ENCODE measurements at regions not wholly inside any gene's neighbourhood (a gene's known extent, or its start where the extent isn't known, plus 50 kb on each side); places are given as distances from the start of the nearest gene placed in this dataset.

DNA sequence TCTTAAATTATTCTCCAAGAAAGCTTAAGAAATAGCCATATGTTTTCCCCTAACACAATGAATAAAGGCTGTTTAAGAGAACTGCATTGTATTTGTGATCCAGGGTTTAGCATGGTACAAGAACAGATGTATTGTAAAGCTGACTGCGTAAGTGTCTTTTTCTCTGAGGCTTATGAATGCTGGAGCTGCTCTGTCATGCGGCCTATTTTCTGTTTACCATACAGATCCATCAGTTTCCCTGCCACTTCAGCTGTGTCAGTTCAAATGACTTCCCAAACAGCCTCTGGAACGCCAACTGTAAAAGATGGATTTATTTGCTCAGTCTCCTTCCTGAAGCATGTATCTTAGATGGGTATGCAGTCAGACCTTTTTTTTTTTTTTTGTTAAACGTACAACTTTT lies 419.3 kb upstream of the HS3ST5 start:
- no peak for DNase-seq
- H3K4me3 Mint-ChIP-seq: no peak overlapping the region

DNA sequence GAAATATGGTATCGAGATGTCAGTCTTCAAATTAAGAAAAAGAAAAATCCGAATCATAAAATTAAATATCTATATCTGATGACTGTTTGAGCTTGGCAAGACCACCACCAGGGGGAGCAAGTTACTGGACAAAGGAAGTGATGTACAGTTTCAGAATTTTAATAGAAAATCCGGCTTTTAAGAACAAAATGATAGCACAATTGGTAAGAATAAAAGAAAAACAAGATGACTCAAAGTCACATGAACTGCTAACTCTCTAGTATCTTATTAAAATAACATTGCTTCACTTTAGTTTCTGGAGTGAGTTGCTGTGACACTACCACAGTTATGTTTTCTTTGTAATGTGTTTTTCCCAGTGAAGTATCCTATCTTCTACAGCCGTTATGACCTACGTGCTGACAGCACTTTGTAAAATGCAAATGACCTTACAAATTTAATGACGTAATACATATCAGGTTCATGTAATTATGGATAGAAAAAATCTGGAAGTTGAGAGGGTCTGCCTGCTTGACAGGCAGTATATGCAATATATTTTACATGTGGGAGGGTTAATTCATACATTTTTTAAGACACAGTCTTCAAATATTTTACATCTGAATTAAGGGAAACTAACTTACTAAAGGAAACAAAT lies 405.3 kb upstream of the HS3ST5 start:
- Mint-ChIP-seq H3K27ac (no peak overlapping the region), H3K9me3 (no peaks in the 10 kb centered on the region), H3K27me3 (ENCODE audit: insufficient read depth) (no peaks in the 10 kb centered on the region; the same call in 1 of the 2 replicates), H3K4me1 (ENCODE audit: low read depth) (no peaks in the 10 kb centered on the region), H3K4me3 (no peak overlapping the region), H3K36me3 (ENCODE audit: low read depth) (no peaks in the 10 kb centered on the region; the same call in 1 of the 2 replicates)
- TF ChIP-seq, protein P1, sequence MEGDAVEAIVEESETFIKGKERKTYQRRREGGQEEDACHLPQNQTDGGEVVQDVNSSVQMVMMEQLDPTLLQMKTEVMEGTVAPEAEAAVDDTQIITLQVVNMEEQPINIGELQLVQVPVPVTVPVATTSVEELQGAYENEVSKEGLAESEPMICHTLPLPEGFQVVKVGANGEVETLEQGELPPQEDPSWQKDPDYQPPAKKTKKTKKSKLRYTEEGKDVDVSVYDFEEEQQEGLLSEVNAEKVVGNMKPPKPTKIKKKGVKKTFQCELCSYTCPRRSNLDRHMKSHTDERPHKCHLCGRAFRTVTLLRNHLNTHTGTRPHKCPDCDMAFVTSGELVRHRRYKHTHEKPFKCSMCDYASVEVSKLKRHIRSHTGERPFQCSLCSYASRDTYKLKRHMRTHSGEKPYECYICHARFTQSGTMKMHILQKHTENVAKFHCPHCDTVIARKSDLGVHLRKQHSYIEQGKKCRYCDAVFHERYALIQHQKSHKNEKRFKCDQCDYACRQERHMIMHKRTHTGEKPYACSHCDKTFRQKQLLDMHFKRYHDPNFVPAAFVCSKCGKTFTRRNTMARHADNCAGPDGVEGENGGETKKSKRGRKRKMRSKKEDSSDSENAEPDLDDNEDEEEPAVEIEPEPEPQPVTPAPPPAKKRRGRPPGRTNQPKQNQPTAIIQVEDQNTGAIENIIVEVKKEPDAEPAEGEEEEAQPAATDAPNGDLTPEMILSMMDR (IDR thresholded peaks at IDR 0.05): peak; percentile 91
- DNase-seq: peak; percentile 41

More for the DNA sequence above, 419.3 kb upstream of the HS3ST5 start:
- Mint-ChIP-seq H3K36me3 (ENCODE audit: low read depth) (no peaks in the 10 kb centered on the region), H3K4me1 (ENCODE audit: low read depth) (no peaks in the 10 kb centered on the region), H3K27me3 (ENCODE audit: insufficient read depth) (no peaks in the 10 kb centered on the region), H3K9me3 (peaks cover 21% of the 10 kb centered on the region), H3K27ac (no peak overlapping the region)
- TF ChIP-seq, protein P1 (IDR thresholded peaks at IDR 0.05): no peak

DNA sequence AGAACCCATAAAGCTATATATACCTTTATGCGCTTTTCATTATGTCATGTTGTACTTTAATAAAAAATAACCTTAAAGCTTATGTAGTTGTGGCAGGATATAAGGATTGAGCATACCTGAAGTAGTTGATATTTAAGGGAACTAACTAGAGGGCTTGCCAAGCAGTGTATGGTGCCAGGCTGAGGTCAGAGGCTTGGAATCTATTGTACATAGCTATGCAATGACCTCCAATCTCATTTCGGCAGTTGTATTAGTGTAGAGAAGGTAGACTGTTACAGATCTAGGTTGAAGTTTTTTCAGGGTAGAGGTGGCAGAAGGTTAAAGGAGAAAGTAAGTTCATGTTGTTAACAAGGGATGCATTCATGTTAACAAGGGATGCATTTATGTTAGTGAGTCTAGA lies 397.7 kb upstream of the HS3ST5 start:
- H3K4me3 Mint-ChIP-seq: no peak overlapping the region
- no peak for DNase-seq
- no peak overlapping the region for H3K27ac Mint-ChIP-seq
- H3K36me3 Mint-ChIP-seq (ENCODE audit: low read depth): no peaks in the 10 kb centered on the region
- TF ChIP-seq, protein P1 (IDR thresholded peaks at IDR 0.05): no peak
- H3K27me3 Mint-ChIP-seq (ENCODE audit: insufficient read depth): no peaks in the 10 kb centered on the region
- no peaks in the 10 kb centered on the region for H3K4me1 Mint-ChIP-seq (ENCODE audit: low read depth)
- H3K9me3 Mint-ChIP-seq: peaks cover 22% of the 10 kb centered on the region

DNA sequence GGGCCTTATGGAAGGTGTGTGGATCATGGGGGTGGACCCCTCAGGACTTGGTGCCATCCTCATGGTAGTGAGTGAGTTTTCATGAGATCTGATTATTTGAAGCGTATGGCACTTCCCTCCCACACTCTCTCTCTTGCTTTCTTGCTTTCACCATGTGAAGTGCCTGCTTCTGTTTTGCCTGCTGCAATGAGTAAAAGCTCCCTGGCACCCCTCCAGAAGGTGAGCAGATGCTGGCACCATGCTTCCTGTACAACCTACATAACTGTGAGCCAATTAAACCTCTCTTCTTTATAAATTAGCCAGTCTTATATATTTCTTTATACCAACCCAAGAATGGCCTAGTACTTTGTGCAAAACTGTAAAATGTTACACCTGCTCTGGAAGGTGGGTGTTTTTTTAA lies 396.8 kb upstream of the HS3ST5 start:
- Mint-ChIP-seq H3K36me3 (ENCODE audit: low read depth) (no peaks in the 10 kb centered on the region), H3K27me3 (ENCODE audit: insufficient read depth) (no peaks in the 10 kb centered on the region), H3K27ac (no peak overlapping the region), H3K4me3 (no peak overlapping the region), H3K9me3 (peaks cover 22% of the 10 kb centered on the region), H3K4me1 (ENCODE audit: low read depth) (no peaks in the 10 kb centered on the region)
- TF ChIP-seq, protein P1 (IDR thresholded peaks at IDR 0.05): no peak
- DNase-seq: no peak

DNA sequence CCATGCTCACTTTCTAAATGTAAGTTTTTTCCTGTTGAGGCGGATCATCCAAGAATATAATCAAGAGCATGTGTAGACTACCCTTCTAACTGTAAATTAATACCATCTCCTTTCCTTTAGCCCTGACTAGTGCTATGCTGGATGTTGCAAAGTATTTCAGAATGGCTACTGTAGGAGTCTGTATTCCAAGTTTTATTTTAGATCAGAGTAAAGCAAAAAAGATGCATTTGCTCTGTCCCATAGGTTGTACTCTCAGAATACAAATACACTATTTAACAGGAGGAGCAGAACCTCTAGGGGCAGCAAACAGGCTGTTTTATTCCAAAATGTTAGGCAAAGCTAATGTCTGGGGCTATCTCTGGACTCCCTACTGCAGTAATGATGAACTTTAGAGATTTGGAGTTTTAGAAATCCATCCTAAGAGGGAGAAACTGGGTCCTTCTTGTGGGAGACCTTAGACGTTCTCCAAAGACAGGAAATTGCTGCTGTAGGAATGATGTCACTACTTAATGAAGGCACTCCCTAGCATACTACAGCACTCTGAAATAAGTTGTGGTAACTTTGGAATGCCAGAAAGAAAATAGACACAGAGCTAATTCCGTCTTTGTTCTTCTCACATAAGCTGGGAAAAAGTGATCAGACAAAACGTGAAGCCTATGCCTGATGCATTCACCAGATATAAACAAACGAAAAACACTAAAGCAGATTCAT lies 392.4 kb upstream of the HS3ST5 start:
- Mint-ChIP-seq H3K27ac (no peak overlapping the region), H3K36me3 (ENCODE audit: low read depth) (no peaks in the 10 kb centered on the region), H3K4me3 (no peak overlapping the region), H3K4me1 (ENCODE audit: low read depth) (no peaks in the 10 kb centered on the region), H3K9me3 (peaks cover 18% of the 10 kb centered on the region), H3K27me3 (ENCODE audit: insufficient read depth) (no peaks in the 10 kb centered on the region)
- DNase-seq: no peak
- TF ChIP-seq, protein P1 (IDR thresholded peaks at IDR 0.05): no peak

All from HFFc6 (cell line).